GM18507 (cell line): ENCODE measurements at regions not wholly inside any gene's neighbourhood (a gene's known extent, or its start where the extent isn't known, plus 50 kb on each side); places are given as distances from the start of the nearest gene placed in this dataset.

Experiments used
- DNase-seq: peaks from one replicate; pipeline ENCODE4 v3.0.0; 2011; ENCODE audit warnings: low read depth; ENCODE audit not compliant: insufficient read length; ENCODE audit errors: extremely low spot score
- FAIRE-seq: peaks from 2 replicates; lab custom pipeline; 2011; peaks lifted over from hg19 to GRCh38; lab: Jason Lieb, UNC

DNA sequence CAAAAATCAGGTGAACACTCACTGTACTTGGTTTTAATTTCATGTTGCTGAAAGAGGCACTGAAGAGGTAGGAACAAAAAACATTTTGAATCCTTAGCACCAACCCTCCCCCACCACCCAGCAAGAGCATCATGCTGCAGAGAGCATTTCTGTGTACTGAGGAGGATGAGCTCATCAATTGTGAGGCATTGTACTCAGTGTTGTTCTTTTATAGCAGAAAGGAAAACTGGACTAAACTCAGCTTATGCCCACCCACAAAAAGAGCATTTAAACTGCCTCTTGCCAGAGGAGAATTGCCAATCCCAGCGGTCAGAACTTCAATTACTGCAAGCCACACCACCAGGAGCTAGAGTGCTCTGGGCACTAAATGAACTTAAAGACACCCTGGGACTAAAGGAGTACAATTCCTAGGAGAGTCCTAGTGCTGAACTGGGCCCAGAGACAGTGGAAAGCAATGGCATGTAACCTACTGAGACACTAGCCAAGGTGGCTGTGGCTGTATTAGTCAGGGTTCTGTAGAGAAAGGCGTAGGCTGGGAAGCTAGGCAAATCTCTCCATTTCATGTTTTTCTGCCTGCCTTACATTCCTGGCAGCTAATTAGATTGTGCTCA is 280.7 kb upstream of the KLHL4 start:
- FAIRE-seq: no peak
- DNase-seq: no peak

DNA sequence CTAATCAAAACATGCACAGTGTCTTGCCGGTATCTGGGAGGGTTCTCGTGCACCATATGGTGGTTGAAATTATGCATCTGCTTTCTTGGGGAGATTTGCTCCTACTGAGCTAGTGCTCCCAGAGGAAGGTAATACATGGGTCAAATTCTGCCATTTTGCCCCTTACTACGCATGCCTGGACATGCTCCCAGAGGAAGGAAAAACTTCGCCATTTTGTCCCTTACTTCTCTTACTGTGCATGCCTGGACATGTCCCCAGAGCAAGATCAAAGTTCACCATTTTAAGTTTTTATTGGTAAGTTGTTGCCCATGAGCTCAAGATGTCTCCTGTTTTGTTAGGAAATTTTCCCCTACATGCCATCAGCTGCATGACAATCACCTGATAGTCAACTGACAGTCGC is 252.1 kb upstream of the KLHL4 start:
- DNase-seq: no peak
- FAIRE-seq: no peak

DNA sequence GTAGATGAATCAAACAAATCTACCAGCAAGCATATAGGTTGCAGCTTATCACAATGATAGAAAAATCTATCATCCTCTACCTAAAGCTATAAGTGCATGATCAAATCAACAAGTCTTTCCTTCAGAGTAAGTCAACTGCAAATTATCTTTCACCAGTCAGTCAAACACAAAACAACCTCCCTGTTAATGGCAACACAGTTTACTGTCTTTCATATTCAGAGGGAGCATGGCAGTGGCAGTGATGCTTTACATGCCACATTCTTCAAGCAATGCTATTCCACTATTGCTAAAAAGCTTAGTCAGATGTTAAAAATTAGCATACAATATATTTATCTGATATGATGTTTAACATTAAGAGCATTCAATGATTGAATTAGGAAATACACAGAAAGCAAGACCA is 245.1 kb upstream of the KLHL4 start:
- no peak for FAIRE-seq

DNA sequence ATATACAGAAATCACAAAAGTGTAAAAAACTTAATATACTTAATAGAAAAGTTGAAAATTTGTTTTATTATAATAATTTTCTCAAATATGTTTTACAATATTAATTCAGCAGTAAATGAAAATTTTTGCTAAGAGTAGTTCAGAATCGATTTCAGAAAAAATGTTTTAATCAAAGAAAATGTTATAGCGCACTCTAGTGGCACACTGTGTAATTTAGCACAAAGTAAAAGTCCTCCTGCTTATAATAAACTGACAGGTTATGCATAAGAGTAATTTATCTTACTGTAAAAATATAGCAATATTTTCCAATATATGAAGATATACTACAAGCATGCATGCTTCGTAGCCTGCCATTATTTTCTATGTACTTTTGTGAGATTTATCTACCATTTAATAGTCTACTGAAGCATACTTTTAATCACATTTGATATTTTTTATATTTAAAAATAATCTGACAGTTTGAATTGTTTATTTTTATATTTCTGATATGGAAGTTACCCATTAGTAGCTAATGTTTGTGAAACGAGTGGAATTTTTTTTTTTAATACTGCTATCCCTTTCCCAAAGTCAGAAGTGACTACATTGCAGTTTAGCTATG is 217.9 kb upstream of the KLHL4 start:
- DNase-seq (no peak), FAIRE-seq (peak; percentile 26)

More for the DNA sequence above, 245.1 kb upstream of the KLHL4 start:
- no peak for DNase-seq

DNA sequence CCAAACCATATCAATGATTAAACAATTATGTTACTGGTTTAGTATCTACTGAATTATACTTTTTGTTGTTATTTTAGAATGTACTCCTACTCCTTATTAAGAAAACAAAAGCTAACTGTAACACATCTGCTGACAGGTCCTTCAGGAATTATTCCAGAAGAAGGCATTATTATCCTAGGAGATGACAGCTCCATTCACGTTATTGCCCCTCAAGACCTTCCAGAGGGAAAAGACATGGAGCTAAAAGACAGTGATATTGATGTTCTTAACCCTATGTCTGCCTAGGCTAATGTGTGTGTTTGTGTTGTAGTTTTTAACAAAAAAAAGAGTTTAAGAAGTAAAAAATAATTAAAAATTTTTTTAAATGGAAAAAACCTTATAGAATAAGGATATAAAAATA is 206.8 kb upstream of the KLHL4 start:
- DNase-seq (no peak), FAIRE-seq (no peak)

DNA sequence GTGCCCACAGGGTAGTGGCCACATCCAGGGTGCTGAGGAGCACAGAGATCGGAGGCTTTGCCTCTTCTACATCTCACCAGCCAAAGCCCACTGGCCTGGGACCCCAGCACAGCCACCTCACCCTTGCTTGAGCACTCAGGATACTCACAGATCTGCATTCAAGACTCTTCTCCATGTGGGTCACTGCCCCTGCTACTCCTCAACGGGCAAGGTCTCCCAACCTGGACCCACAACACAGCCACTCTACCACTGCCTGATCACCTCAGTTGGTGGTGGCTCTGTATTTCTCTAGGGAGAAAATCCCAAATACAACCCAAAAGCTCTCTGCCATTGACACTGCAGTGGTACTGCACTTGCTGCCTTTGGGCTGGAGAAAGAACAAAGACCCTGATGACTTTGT is 190.3 kb upstream of the KLHL4 start:
- DNase-seq (no peak), FAIRE-seq (no peak)

DNA sequence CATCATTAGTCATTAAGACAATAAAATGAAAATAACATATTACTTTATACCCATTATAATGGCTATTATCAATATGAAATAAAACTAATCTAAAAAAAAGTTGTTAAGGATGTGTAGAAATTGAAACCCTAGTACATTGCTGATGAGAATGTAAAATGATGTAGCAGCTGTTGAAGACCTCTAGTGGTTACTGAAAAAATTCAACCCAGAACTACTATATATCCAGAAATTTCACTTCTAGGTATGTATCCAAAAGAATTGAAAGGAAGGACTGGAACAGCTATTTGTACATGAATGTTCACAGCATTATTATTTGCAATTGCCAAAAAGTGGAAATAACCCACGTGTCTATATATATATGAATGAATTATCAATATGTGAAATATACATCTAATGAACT is 180.3 kb upstream of the KLHL4 start:
- DNase-seq (no peak), FAIRE-seq (no peak)

DNA sequence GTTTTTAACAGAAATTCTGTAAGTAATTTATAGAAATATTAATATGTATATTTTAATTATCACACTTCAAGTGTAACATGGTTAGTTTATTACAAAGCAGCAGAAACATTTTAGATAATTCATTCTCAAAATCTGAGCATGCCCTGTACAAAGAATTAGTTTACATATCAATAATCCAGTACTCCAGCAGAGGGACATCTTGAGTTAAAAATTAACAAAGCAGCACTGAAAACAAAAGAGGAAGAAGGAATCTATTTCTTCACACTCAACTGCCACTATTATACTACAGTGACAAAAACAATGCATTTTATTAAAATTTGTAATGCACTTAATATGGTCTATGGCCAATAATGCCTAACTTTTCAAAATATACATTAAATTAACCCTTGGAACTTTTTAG is 179.1 kb upstream of the KLHL4 start:
- FAIRE-seq: no peak
- DNase-seq: no peak

DNA sequence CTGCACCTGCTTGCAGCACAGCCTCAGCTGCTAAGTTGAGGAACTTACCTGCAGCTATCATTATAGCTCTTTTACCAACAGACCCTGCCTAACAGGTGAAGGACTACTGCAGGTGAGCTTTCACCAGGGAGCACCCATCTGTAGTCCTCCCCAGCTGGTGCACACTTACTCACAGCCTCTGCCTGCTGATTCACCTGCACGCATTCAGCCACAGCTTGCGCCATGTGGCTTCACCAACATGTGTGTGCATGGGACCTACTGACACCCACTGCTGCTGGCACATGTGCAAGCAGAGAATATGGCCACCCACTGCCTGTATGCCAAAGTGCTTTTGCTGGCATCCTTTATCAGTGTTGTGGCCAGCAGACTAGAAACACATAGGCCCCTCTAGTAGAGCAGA is 146.7 kb upstream of the KLHL4 start:
- no peak for FAIRE-seq

DNA sequence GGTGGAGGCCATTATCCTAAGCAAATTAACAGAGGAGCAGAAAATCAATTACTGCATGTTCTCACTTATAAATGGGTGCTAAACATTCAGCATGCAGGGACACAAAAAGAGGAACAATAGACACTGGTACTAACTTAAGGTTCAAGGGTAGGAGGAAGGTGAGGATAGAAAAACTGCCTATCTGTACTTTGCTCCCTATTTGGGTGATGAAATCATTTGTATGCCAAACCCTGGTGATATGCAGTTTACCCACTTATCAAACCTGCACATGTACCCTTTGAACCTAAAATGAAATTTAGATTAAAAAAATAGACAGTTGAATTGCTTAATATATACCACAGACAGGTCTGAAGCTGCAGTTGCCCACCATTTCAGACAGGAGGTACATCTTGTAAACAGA is 143.3 kb upstream of the KLHL4 start:
- no peak for DNase-seq
- no peak for FAIRE-seq

More for the DNA sequence above, 146.7 kb upstream of the KLHL4 start:
- DNase-seq: no peak

DNA sequence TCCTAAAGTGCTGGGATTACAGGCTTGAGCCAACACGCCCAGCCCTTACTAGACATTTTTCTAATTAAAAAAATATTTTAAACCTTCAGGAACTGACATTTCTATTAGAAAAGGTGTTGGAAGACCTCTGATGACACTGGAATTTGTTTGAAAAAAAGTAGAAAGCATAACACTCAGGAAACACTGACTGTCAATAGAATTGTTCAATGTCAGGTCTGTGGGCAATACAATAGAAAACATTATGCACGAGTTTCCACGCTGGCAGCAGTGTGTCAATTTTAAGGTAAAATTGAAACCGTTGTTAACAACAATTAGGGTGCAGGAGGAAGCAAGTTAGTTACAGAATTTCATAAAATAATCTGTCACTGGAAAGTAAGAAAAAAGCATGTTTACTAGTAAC is 140.7 kb upstream of the KLHL4 start:
- no peak for DNase-seq
- FAIRE-seq: no peak

DNA sequence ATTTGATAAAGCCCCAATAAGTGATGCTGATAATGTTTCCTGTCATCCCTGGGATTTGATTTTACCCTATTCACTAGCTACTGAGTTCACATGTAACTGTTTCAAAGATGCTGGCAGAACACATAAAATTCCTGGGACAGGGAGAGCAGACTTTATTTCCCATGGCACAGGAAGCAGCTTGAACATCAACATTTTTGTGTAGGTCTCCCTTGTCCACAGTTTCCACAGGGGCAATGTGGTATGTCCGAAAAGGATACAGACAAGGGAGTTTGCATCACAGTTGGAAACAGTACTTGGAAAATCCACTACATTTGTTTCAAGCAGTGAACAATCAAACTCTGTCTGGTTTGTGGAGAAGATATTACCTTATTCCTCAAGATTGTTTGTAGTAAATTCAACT is 129.2 kb upstream of the KLHL4 start:
- DNase-seq: no peak
- no peak for FAIRE-seq

DNA sequence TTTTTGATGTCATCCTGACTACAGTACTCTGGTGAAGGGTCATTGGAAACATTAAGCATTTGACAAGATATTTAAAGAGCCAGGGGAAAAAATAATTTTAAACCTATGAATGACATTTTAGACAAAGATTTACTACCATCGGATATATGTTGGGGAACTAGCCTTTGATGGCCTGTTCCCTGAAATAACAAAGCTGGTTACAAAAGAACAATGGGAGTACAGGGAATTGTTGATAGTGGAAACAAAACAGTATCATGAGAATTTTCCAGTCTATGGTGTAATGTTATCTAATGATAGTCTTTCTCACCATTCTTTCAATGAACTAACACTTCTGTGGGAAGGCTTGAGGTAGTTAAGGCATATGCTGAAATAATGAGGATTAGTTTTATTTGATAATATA is 125.9 kb upstream of the KLHL4 start:
- DNase-seq (no peak), FAIRE-seq (no peak)

DNA sequence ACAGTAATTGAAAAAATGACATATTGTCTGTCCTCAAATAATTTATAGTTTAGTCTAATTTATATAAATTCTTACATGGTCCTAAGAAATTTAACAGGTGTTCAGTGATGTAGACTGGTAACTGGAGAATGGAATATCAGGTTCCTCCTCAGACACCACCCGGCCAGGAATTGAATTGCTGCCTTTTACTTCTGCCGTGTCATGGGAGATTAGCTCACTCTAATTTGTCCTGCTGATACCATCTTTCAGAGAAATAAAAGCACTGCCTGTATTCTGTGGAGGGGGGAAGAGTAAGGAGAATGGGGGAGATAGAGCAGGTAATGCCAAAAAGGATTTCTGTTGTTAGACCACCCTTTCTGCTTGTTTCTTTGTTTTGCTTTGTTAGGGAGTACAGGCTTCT is 125.2 kb upstream of the KLHL4 start:
- FAIRE-seq (no peak), DNase-seq (no peak)

DNA sequence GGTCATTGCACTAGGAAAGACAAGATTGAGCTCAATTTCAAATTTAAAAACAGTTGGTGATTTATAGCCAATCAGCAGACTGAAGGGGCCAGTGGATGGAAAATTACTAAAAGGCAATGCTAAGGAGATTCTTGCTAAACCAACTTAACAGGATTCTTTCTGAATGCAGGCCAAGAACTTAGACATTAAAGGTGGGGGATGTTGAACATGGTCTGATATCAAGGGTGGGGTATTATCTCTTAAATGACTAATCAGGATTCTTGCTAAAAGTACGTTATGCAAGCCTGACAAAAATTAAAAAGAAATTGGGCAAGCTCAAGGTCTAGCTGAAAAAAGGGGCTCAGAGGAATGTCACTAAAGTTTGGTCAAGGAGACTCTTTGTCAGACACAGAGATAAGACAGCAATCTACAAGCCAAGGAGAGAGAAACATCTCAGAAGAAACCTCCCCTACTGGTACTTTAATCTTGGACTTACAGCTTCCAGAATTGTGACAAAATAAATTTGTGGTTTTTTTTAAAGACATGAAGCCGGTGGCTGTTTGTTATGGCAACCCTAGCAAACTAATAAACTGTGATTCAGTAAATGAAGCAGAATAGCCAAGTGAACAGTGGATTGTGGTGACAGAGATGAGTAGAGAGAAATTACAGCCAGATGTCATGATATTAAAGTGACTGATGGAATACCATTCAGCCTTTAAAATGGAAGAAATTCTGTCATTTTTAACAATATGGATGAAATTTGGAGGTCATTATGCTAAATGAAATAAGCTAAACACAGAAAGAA is 120.3 kb upstream of the KLHL4 start:
- DNase-seq: no peak
- no peak for FAIRE-seq

DNA sequence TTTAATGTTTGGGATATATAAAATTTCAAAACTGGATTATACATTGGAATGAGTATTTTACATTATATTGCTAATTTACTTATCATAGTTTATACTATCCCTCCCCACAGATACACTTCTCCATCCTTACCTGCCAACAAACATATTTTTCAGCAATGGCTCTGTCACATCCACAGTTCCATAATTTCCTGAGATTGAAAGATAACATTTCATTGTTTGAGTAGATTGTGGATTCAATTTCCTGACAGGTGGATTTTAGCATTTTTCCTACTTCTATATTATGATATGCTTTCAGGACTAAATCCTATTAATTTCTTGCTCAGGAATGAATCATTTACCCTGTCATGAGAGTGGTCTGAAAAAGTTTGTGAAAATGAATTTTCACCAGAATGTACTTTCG is 115.3 kb upstream of the KLHL4 start:
- no peak for DNase-seq
- no peak for FAIRE-seq

DNA sequence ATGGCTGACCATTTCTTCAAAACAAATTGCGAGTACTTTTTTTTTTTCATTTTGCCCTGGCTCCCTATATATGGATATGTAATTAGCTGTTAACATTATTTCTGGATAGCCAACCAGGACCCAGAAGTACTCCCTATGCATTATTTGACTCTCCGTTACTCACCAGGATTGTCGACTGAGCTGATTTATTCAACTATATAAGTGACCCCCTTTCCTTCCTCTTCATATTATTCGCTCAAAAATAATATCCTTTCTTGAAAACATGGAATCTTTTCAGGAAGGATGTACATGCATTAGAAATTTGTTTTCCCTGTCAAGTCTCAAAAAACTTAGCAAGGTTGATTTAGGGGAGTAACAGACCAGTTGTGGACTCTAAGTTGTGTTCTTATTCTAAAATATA is 114.1 kb upstream of the KLHL4 start:
- DNase-seq (no peak), FAIRE-seq (no peak)

DNA sequence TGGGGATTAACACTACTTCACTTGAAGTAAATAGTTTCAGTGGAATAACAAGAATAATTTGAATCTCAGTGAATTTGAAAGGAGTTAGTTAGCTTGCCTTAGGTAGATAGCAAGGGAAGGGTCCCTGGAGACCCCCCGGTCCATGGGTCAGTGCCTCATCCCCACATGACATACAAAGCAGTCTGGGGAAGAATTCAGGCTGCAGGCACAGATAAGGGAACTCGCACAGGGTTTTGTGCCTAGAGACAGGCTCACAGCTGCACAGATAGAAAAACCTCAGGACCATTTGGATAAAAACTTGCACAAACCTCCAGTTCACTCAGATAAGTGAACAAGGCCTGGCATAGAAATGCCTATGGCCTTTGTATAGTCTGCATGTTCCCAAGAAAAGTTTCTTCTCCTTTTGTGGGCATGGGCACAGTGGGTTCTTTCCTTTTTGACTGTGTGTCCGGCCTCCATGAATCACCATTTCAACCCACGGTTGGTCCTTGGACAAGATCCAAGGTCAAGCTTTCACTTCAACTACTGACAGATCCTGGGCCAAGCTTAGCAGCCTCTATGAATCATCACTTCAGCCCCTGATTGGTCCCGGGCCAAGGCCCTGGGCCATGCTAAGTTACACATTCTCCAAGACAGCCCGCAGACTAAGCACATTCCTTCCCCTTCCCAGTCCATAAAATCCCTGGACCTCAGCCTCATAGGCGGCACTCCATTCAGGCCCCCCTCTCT is 108.3 kb upstream of the KLHL4 start:
- DNase-seq: no peak
- FAIRE-seq: no peak

DNA sequence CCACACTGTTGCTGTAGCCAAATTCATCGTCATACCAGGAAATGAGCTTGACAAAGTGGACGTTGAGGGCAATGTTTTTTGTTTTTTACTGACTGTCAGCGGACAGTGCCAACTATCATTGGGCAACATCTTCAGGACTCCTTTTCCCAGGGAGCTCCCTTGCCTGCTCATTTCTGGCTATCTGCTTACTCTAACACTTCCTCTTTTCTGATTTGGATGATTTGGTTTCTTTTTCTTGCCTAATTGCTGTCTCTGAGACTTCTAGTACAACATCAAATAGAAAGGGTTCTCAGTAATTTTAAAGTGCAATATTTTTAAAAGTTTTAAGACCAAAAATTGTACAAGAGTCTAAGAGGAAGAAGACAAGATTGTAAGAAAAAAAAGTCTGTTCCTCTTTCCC is 92.0 kb upstream of the KLHL4 start:
- FAIRE-seq (no peak), DNase-seq (no peak)

DNA sequence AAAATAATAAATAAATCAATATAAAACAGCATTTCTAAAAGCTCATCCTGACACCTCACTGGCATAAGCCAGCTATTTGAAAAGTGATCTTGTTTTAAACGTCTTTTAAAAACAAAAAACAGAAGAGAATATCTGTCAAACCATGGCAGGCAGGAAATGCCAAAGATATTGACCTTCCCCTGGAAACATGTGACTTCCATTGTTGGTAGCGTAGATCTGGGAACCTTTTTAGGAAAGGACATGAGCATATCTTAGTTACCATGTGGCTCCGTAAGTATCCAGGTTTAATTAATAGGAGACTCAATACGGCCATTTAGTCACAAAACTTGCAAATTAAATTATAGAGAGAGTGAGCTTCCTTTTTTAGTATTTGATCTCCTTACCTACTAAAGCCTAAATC is 83.0 kb upstream of the KLHL4 start:
- no peak for FAIRE-seq
- no peak for DNase-seq
